ENCODE measurements at regions not wholly inside any gene's neighbourhood (a gene's known extent, or its start where the extent isn't known, plus 50 kb on each side); places are given as distances from the start of the nearest gene placed in this dataset.

- no peak for TF ChIP-seq CTCF (IDR thresholded peaks at IDR 0.05; ENCODE audit: low read depth, low read length, poor library complexity, severe bottlenecking)
- TF ChIP-seq EZH2phosphoT487 (IDR thresholded peaks at IDR 0.05; ENCODE audit: borderline replicate concordance, low read length), result no peak
These were observed 374.1 kb upstream of the C16orf82 start for GRCh38 chr16:26692658-26693057.
